GM18870 (cell line): ENCODE measurements at regions not wholly inside any gene's neighbourhood (a gene's known extent, or its start where the extent isn't known, plus 50 kb on each side); places are given as distances from the start of the nearest gene placed in this dataset.

ENCODE experiments used
- ATAC-seq: cut with Tn5 transposase; IDR thresholded peaks from one replicate; pipeline ENCODE4 v1.9.1; 2021; ENCODE audit warnings: moderate library complexity; ENCODE audit not compliant: unreplicated experiment

GRCh38 chr4:155523358-155523757 is 143.3 kb upstream of the GUCY1A1 start:
- ATAC-seq, result no peak

GRCh38 chr4:155522201-155522600 is 144.4 kb upstream of the GUCY1A1 start:
- ATAC-seq, result no peak

GRCh38 chr4:155521382-155521781 is 144.6 kb upstream of the MAP9 start:
- no peak for ATAC-seq

- no peak for ATAC-seq
Observed at GRCh38 chr4:155515444-155516075, 138.8 kb upstream of the MAP9 start.

GRCh38 chr4:155514628-155515027 is 137.9 kb upstream of the MAP9 start:
- ATAC-seq, result no peak

- no peak for ATAC-seq
Observed at GRCh38 chr4:155512817-155513216, 136.1 kb upstream of the MAP9 start.

GRCh38 chr4:155512046-155512445 is 135.3 kb upstream of the MAP9 start:
- ATAC-seq, result no peak

GRCh38 chr4:155510771-155511170 is 134.0 kb upstream of the MAP9 start:
- ATAC-seq, result no peak

- ATAC-seq, result no peak
Observed at GRCh38 chr4:155509555-155509954, 132.8 kb upstream of the MAP9 start.

- ATAC-seq, result no peak
Observed at GRCh38 chr4:155506745-155507144, 130.0 kb upstream of the MAP9 start.

- no peak for ATAC-seq
Observed at GRCh38 chr4:155505321-155505720, 128.6 kb upstream of the MAP9 start.

- ATAC-seq, result no peak
Observed at GRCh38 chr4:155497306-155497705, 120.5 kb upstream of the MAP9 start.

GRCh38 chr4:155496294-155496626 is 119.5 kb upstream of the MAP9 start:
- ATAC-seq, result no peak

GRCh38 chr4:155495572-155496293 is 119.0 kb upstream of the MAP9 start:
- no peak for ATAC-seq

GRCh38 chr4:155494037-155494718 is 117.4 kb upstream of the MAP9 start:
- ATAC-seq, result no peak

GRCh38 chr4:155491336-155492120 is 114.8 kb upstream of the MAP9 start:
- peak; percentile 97 for ATAC-seq

- ATAC-seq, result no peak
Observed at GRCh38 chr4:155489271-155489670, 112.5 kb upstream of the MAP9 start.

- no peak for ATAC-seq
Observed at GRCh38 chr4:155488691-155489090, 111.9 kb upstream of the MAP9 start.

- no peak for ATAC-seq
Observed at GRCh38 chr4:155487210-155487609, 110.4 kb upstream of the MAP9 start.

GRCh38 chr4:155481150-155481549 is 104.4 kb upstream of the MAP9 start:
- ATAC-seq, result no peak

GRCh38 chr4:155479835-155480234 is 103.1 kb upstream of the MAP9 start:
- ATAC-seq, result no peak
